Stimulated activated CD4-positive, alpha-beta T cell treated with anti-CD3 and anti-CD28 coated beads, Interleukin-15, amount 100 ng/mL, for 24 hours (primary cell): ENCODE measurements at regions not wholly inside any gene's neighbourhood (a gene's known extent, or its start where the extent isn't known, plus 50 kb on each side); places are given as distances from the start of the nearest gene placed in this dataset.

Experiments
- DNase-seq: peaks from one replicate; pipeline ENCODE4 v3.0.0-alpha.2; 2020

- no peak for DNase-seq
Measured at GRCh38 chr10:131653554-131654470, 247.0 kb upstream of the PPP2R2D start.

- no peak for DNase-seq
Measured at GRCh38 chr10:131654471-131655087, 246.2 kb upstream of the PPP2R2D start.

- DNase-seq: no peak
Measured at GRCh38 chr10:131655101-131655849, 245.5 kb upstream of the PPP2R2D start.

GRCh38 chr10:131656009-131656408 is 244.8 kb upstream of the PPP2R2D start:
- DNase-seq: no peak

- DNase-seq: no peak
Measured at GRCh38 chr10:131656431-131656841, 244.4 kb upstream of the PPP2R2D start.

- DNase-seq: no peak
Measured at GRCh38 chr10:131657318-131657984, 243.4 kb upstream of the PPP2R2D start.

GRCh38 chr10:131657985-131658330 is 242.8 kb upstream of the PPP2R2D start:
- no peak for DNase-seq

GRCh38 chr10:131658476-131659110 is 242.2 kb upstream of the PPP2R2D start:
- DNase-seq: no peak

GRCh38 chr10:131660427-131660826 is 240.4 kb upstream of the PPP2R2D start:
- no peak for DNase-seq

GRCh38 chr10:131662851-131663250 is 238.0 kb upstream of the PPP2R2D start:
- no peak for DNase-seq

- no peak for DNase-seq
Measured at GRCh38 chr10:131663351-131663750, 237.5 kb upstream of the PPP2R2D start.

GRCh38 chr10:131666091-131666490 is 234.7 kb upstream of the PPP2R2D start:
- DNase-seq: no peak

- DNase-seq: no peak
Measured at GRCh38 chr10:131667047-131667446, 233.8 kb upstream of the PPP2R2D start.

GRCh38 chr10:131667561-131667960 is 233.2 kb upstream of the PPP2R2D start:
- DNase-seq: no peak

GRCh38 chr10:131668903-131669302 is 231.9 kb upstream of the PPP2R2D start:
- DNase-seq: no peak

- no peak for DNase-seq
Measured at GRCh38 chr10:131669838-131670237, 231.0 kb upstream of the PPP2R2D start.

GRCh38 chr10:131670341-131670740 is 230.5 kb upstream of the PPP2R2D start:
- DNase-seq: no peak

- DNase-seq: no peak
Measured at GRCh38 chr10:131673396-131673795, 227.4 kb upstream of the PPP2R2D start.

- no peak for DNase-seq
Measured at GRCh38 chr10:131674130-131674529, 226.7 kb upstream of the PPP2R2D start.

GRCh38 chr10:131675104-131675503 is 225.7 kb upstream of the PPP2R2D start:
- DNase-seq: no peak

GRCh38 chr10:131676046-131676799 is 224.6 kb upstream of the PPP2R2D start:
- DNase-seq: no peak
